GM10266 (cell line): ENCODE measurements at regions not wholly inside any gene's neighbourhood (a gene's known extent, or its start where the extent isn't known, plus 50 kb on each side); places are given as distances from the start of the nearest gene placed in this dataset.

Source experiments
- DNase-seq: peaks from one replicate; pipeline ENCODE4 v3.0.0; 2012; ENCODE audit errors: extremely low spot score
- CTCF ChIP-seq: IDR thresholded peaks from 2 replicates; pipeline ENCODE4 v1.5.1; 2012; ENCODE audit warnings: mild to moderate bottlenecking, low read depth; ENCODE audit not compliant: control insufficient read depth, insufficient read depth; ENCODE audit errors: missing control alignments

GRCh38 chr13:105643966-105644365 is 891.5 kb downstream of the EFNB2 start:
- no peak for TF ChIP-seq CTCF
- no peak for DNase-seq

GRCh38 chr13:105642511-105642958 is 892.9 kb downstream of the EFNB2 start:
- DNase-seq, result no peak
- no peak for TF ChIP-seq CTCF

GRCh38 chr13:105641121-105641520 is 894.3 kb downstream of the EFNB2 start:
- DNase-seq, result no peak
- TF ChIP-seq CTCF, result no peak

- no peak for DNase-seq
Measured at GRCh38 chr13:105638426-105638825, 897.0 kb downstream of the EFNB2 start.

GRCh38 chr13:105634059-105634458 is 901.4 kb downstream of the EFNB2 start:
- DNase-seq, result no peak
- no peak for TF ChIP-seq CTCF

More at GRCh38 chr13:105638426-105638825, 897.0 kb downstream of the EFNB2 start:
- TF ChIP-seq CTCF, result no peak

DNA sequence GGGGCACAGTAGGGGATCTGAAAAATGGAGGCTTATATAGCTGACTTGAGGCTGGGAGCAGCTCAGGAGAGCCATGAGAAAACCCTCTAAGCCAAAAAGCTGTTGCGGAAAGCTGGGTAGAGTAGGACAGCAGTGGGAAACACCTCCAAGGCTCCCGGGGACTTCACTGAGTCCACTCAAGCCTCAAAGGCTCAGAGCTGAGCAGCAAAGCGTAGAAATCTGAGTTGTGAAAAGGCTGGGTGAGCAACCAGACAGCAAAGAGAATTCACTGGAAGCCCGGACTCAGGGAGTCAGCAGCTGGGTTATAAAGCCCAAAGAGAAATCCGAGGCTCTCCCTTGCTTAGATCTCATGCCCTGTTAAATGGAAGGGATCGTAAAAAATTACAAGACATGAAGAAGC is 905.0 kb downstream of the EFNB2 start:
- no peak for DNase-seq
- TF ChIP-seq CTCF, result no peak

DNA sequence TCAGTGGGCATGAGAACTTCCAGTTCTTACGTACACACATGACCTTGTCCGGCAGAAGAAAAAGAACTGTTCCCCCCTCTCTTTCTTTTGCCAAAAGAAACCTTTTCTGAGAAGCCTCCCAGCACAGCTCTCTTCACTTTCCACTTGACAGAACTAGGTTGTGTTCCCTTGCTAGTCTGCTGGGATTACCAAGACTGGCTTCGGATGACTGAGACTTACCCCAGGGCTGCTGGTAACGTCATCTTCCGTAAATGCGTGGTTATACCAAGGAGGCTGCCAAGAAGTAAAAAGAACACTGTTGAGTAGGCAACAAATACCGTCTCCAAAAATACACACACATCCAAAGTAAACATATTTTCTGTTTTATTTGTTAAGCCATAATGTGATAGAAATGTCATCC is 908.2 kb downstream of the EFNB2 start:
- no peak for DNase-seq

More for the DNA sequence above, 908.2 kb downstream of the EFNB2 start:
- no peak for TF ChIP-seq CTCF
